GM21723 (cell line): ENCODE measurements at regions not wholly inside any gene's neighbourhood (a gene's known extent, or its start where the extent isn't known, plus 50 kb on each side); places are given as distances from the start of the nearest gene placed in this dataset.

ENCODE experiments used
- ATAC-seq: cut with Tn5 transposase; IDR thresholded peaks from one replicate; pipeline ENCODE4 v1.9.1; 2021; ENCODE audit warnings: mild to moderate bottlenecking, moderate library complexity; ENCODE audit not compliant: unreplicated experiment

DNA sequence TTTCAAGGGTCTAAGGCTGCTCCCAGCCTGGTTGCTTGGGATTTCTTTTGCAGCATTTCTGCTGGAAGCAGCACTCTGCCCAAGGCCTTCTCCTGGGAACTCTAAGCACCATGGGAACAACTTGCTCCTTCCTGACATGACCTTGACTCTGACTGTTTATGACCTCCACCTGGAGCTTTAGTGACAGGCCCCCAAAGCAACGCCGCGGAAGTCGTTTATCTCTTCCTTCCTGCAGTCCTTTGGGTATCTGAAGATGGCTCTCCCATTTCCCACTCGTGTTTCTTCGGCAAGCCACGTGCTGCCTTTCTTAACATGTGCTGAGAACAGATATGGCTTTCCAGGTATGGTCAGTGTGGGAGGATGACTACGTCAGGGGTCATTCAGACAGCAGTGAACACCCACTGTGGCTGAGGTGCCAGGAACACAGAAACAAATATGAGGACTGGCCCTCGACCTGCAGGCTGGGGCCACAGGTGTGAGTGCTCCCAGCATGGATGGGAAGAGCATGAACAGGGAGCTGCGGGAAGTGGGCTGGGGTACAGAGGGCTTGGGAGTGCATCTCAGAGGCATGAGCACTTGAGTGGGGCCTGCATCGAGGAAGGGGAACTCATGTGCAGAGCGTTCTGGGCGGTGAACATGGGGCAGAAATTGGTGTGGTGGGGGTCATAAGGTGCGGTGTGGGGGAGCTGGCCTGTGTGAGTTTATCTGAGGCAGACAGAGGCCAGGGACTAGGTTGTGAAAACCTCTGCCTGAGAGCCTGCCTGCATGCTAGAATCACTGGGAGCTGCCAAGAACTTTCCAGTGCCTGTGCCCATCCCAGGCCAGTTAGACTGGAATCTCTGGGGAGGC is 140.5 kb downstream of the TSN start:
- ATAC-seq: no peak

GRCh38 chr2:121897335-121897970 is 142.0 kb downstream of the TSN start:
- ATAC-seq: peak; percentile 71

DNA sequence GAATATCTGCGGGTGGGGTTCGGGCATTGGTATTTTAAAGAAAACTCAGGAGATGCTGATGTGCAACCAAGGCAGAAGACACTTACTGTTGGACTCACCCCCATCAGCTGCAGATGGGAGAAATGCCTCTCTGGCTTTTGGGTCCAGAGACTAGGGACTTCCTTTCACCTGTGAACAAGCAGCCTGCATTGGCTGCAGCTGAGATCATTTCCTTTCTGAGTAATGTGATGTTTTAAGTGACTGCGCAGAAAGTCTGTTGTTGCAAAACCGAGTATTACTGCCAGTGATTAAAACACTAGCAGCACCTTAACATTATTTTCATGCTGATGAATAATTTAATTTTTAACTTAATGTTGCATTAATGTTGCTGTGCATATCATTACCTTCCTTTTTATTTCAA is 143.0 kb downstream of the TSN start:
- no peak for ATAC-seq

- no peak for ATAC-seq
Observed at GRCh38 chr2:121900391-121900790, 144.9 kb downstream of the TSN start.

- no peak for ATAC-seq
Observed at GRCh38 chr2:121902171-121902591, 146.7 kb downstream of the TSN start.

DNA sequence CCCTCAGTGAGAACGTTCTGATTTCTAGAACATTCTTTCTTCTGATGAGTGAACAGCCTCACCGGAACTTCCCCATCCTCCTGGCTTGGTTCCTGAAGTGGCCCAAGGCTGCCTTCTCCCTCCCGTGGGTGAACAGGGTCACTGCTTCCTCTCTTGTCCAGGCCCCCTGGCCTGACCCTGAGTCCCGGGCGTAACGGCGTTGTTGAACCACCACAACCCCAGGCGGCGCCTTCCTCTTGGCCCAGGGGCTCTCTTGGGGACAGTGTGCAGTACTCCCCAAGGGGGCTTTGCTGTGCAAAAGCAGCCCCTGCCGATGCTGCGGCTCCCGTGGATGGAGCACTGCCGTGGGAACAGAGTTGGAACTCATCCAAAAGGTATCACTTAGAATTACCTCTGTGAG is 147.2 kb downstream of the TSN start:
- no peak for ATAC-seq

DNA sequence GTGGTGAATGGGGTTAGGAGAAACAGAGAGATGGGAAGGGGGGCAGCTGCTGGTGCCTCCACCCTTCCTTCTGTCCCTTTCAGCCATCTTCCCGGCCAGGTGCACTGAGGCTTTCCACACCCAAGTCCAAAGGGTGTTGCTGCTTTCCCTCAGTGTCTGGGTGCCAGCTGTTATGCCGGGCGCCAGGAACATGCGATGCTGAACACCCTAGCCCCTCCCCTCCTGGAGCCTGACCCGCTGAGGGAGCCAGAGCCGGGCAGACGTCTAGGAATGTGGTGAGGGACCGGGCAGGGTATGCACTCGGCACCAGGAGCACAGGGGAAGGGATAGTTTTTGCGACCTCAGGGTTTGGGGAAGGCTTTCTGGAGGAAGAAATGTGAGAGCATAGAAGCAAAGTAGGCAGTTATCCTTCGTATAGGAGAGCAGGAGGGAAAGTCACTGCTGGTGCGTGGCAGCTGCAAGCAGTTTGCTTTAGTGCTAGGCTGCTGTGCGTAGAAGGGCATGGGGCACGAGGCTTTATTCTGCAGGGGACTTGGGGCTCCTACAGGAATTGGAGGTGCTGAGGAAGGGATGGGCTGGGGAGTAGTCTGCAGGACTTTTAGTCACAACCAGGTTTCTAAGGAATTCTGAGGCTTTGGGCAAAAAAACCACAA is 147.7 kb downstream of the TSN start:
- ATAC-seq: no peak

DNA sequence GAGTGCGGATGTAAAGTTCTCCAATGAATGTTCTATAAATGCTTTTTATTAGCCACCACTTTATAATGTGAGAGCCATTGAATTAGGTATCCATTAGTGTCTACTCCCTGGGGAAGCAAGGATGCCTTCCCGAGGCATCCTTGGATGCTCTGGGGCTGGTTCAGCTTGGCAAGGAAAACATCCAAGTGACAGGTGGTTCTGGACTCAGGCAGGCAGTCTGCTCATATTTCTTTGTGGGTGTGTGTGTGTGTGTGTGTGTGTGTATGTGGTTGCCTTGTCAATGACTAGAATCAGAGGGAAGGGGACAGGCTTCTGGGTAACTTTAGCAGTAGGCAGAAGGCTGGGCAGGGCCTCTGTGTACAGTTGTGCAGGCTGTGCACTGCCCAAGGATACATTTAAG is 149.2 kb downstream of the TSN start:
- no peak for ATAC-seq

GRCh38 chr2:121905201-121905600 is 149.8 kb downstream of the TSN start:
- ATAC-seq: no peak

GRCh38 chr2:121906170-121906569 is 150.7 kb downstream of the TSN start:
- ATAC-seq: no peak

GRCh38 chr2:121907928-121908327 is 152.5 kb downstream of the TSN start:
- no peak for ATAC-seq

DNA sequence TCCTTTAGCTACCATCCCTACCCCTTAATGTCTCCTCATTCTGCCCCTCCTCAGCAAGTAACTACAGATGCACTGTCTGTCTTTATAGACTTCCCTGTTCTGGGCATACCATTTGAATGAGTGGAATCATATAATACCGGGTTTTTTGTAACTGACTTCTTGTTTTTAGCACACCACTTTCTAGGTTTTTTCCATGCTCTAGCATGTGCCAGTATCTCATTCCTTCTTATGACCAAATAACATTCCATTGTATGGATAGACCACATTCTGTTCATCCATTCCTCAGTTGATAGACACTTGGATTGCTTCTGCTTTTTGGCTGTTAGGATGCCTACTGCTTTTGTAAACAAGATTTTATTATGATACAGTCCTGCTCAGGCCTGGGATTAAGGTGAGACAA is 154.7 kb downstream of the TSN start:
- ATAC-seq: no peak

DNA sequence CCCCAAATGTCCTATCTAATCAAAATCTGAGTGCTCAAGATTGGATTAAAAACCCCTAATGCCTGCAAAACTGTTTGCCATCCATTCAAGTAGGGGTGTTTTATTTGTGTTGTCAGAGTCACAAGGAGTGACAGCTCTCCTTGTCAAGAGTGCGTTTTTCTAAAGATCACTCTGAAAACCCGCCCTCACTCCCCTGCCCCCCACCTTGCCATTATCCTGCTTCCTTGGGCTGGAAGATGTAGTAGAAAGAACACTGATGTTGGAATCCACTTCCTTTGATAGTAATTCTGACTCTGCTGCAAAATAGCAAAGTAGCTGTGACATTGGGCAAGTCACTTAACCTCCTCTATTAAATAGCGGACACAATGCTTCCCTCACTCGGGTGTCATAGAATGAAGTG is 155.6 kb downstream of the TSN start:
- no peak for ATAC-seq

- no peak for ATAC-seq
Observed at GRCh38 chr2:121917143-121917542, 161.7 kb downstream of the TSN start.

DNA sequence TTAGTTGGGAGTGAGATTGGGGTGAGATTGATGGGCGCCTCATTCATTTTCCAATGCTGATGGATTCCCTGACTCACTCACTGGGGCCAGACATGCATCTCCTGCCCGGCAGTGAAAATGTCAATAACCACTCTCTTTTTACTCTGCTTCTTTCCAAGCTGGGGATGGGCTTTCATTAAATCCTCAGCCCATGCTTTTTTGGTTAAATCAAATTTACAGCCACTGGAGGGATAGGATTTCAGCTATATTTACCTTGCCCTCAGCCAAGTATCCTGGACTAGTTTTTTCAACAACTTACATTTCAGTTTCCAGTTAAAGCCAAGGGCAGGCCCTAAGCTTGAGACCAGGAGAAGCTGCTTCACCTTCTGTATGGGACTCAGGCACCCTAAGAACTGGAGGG is 162.8 kb downstream of the TSN start:
- ATAC-seq: no peak

GRCh38 chr2:121919803-121920202 is 164.4 kb downstream of the TSN start:
- no peak for ATAC-seq

- no peak for ATAC-seq
Observed at GRCh38 chr2:121925466-121925865, 170.0 kb downstream of the TSN start.

DNA sequence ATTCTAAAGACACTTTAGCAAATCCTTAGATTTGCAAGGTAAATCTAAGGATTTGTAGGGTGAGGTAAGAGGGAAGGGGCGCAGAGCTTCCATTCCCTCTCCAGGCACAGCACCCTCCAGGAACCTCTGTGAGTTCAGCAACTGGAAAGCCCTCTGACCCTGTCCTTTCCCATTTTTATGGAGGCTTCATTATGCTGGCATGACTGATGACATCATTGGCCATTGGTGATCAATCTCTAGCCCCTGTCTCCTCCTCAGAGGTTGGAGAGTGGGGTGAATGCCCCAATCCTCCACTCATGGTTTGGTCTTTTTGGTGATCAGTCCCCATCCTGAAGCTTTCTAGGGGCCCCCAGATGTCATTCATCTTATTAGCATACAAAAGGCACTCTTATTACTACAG is 187.8 kb downstream of the TSN start:
- ATAC-seq: no peak

DNA sequence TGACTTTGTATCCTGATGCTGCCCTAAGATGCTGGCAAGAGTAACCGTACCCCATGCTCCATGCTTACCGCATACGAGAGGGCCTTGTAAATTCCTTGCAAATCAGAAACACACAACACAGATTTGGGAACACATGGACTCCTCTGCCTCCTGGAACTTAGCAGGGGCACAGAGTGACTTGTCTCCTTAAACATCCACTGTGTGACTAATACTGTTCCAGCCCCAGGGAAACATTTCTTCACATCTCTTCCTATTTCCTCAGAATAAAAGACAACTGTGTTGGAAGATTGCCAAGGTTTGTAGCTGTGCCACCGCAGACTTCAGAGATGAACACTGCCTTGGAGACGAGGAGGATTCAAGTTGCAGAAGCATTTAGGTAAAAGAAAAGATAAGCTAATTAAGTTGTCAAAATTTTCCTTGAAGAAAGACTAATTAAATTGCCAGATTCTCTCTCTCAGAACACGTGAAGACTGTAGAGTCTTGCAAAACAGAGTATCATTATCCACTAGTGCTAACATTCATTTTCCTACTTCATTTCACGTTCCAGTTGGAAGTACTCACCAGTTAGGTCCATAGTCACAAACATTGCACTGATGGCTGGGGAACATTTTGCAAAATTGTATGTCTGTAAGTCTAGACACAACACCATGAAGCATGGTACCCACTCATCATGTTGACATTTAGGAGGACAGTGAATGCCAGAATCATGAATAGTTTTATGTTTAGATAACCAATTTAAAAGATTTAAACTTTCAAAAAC is 188.8 kb downstream of the TSN start:
- no peak for ATAC-seq

- no peak for ATAC-seq
Observed at GRCh38 chr2:121947674-121948073, 192.2 kb downstream of the TSN start.

GRCh38 chr2:121949271-121949670 is 193.8 kb downstream of the TSN start:
- ATAC-seq: no peak
